ENCODE measurements at regions not wholly inside any gene's neighbourhood (a gene's known extent, or its start where the extent isn't known, plus 50 kb on each side); places are given as distances from the start of the nearest gene placed in this dataset.

DNA sequence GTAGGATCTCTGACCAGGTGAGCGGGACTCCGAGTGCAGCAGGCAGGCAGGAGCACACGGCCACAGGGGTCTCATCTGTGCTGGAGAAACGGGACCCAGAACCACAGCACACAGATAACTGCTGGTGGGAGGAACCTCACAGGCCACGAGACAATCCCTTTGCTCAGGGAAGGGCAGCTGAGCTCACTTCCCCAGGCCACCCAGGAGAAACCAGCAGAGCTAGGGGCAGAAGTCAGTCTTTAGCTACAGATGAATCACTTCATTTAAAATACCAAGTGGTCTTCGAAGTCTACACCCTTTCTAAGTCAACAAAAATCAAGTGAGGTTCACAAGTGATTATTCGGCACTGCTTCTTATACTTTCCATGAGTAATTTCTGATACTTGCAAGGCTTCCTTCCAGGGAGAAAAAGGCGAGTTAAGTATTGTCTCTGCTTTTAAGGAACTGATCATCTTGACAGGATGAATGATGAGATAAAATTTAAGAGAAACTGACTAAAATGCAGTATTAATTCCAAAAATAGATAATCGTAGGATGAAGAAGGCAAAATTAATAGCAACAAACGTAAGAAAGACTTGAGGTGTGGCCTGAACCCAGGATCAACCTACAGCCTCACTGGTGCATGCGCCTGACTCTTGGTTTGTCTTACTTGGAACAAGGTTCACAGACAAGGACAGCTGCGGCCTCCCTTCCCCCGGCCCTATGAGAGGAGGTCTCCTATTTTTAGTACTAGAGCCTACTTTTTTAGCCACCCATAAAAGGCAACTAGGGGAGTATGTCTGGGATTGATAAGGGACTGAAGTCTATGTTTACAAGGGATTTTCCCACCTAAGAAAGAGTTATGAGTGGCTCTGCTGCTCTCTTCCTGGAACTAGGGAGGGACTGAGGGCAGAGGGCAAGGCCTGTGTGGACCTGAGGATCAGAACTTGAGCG, 233.6 kb downstream of the TTLL2 start:
- Histone ChIP-seq H3K79me2 (ENCODE audit: insufficient read depth, low read length) (no peaks in the 10 kb centered on the region), H3K4me1 (ENCODE audit: insufficient read depth, low read length) (peaks cover 56% of the 10 kb centered on the region), H3K4me2 (ENCODE audit: low read depth, low read length) (peak overlapping the region; percentile 83), H3K36me3 (replicated peaks in 1 of 2; ENCODE audit: control insufficient read depth in 1 of 2, insufficient read depth in 2 of 2, low read length in 2 of 2) (no peaks in the 10 kb centered on the region), H4K20me1 (ENCODE audit: insufficient read depth, low read length) (no peaks in the 10 kb centered on the region), H2AFZ (ENCODE audit: low read length) (no peak overlapping the region), H3K9me3 (ENCODE audit: low read length) (no peaks in the 10 kb centered on the region), H3K4me3 (replicated peaks in 1 of 3; ENCODE audit: insufficient read depth in 1 of 3, low read depth in 2 of 3, low read length in 3 of 3) (peak overlapping the region in 1 of 3 experiments; percentile 17; a peak in 1 of 6 replicates), H3K27ac (ENCODE audit: extremely low read length, insufficient read depth, low read length) (peak overlapping the region; percentile 81), H3K27me3 (ENCODE audit: control insufficient read depth in 1 of 2, insufficient read depth in 2 of 2, low read length in 2 of 2) (no peaks in the 10 kb centered on the region), H3K9ac (ENCODE audit: insufficient read depth, low read depth, low read length) (peak overlapping the region; percentile 37; the same call in 1 of the 2 replicates)
- no peak for FAIRE-seq
- CTCF ChIA-PET (ENCODE audit: low intra/inter-chr PET ratio, low total read pairs) = no interaction called here
- POLR2A ChIA-PET = interaction anchor here (1.7 kb wide), 1 partner anchor 44 kb away, joined by 3 read pairs; no protein-coding TSS in a partner anchor
- WGBS (ENCODE audit: low lambda C conversion rate) = 63% methylated on average over 14 of the region's 14 CpGs
- no TSS peak for BruUV-seq (replicated peaks)
- peak; percentile 43 for ATAC-seq
- DNase-seq (ENCODE audit: low spot score) = peak; percentile 54
- in situ Hi-C loops (cut with HindIII; ENCODE audit: extremely low pct_ligation_motif_present, low pct_unique_long_range_greater_than_20kb) = no loop called here
- intact Hi-C loops (cut with micrococcal nuclease; ENCODE audit: unreplicated experiment) = loop anchor here (5.0 kb wide), 1 partner anchor 179 kb away; no protein-coding TSS in a partner anchor
- TF ChIP-seq CAMTA2 (CRISPR knock-in tag; IDR thresholded peaks at IDR 0.05; ENCODE audit: borderline replicate concordance) (no peak), PHF21A (CRISPR knock-in tag; IDR thresholded peaks at IDR 0.05) (peak; percentile 79), SP140L (CRISPR knock-in tag; IDR thresholded peaks at IDR 0.05; ENCODE audit: borderline replicate concordance) (no peak), ZNF737 (CRISPR knock-in tag; IDR thresholded peaks at IDR 0.05; ENCODE audit: borderline replicate concordance) (peak; percentile 95; the same call in 1 of the 2 replicates), ZNF431 (CRISPR knock-in tag; IDR thresholded peaks at IDR 0.05; ENCODE audit: borderline replicate concordance, low read depth) (peak; percentile 79; the same call in 1 of the 2 replicates), BORCS8-MEF2B (CRISPR knock-in tag; IDR thresholded peaks at IDR 0.05) (0 out of 2 replicates have a peak, but pooled peaks have one; percentile 2), PHB2 (IDR thresholded peaks at IDR 0.05; ENCODE audit: partially characterized antibody) (no peak), MZF1 (CRISPR knock-in tag; IDR thresholded peaks at IDR 0.05; ENCODE audit: borderline replicate concordance) (peak; percentile 33; the same call in 1 of the 2 replicates), EED (CRISPR knock-in tag; IDR thresholded peaks at IDR 0.05) (0 out of 2 replicates have a peak, but pooled peaks have one; percentile 2), ZNF556 (CRISPR knock-in tag; IDR thresholded peaks at IDR 0.05; ENCODE audit: borderline replicate concordance) (peak; percentile 25; the same call in 1 of the 2 replicates), XRCC5 (optimal IDR thresholded peaks at IDR 0.05; ENCODE audit: low read length) (no peak), GTF3A (CRISPR knock-in tag; conservative IDR thresholded peaks at IDR 0.05) (no peak), ZNF878 (CRISPR knock-in tag; IDR thresholded peaks at IDR 0.05) (peak; percentile 78), ZNF546 (CRISPR knock-in tag; conservative IDR thresholded peaks at IDR 0.05) (no peak), ZSCAN31 (CRISPR knock-in tag; IDR thresholded peaks at IDR 0.05; ENCODE audit: low read depth) (0 out of 2 replicates have a peak, but pooled peaks have one; percentile 54), SAP130 (CRISPR knock-in tag; IDR thresholded peaks at IDR 0.05; ENCODE audit: low read depth) (peak; percentile 72), ZNF367 (CRISPR knock-in tag; IDR thresholded peaks at IDR 0.05; ENCODE audit: borderline replicate concordance) (no peak), ZNF749 (CRISPR knock-in tag; IDR thresholded peaks at IDR 0.05; ENCODE audit: borderline replicate concordance) (no peak), KAT8 (CRISPR knock-in tag; IDR thresholded peaks at IDR 0.05) (0 out of 2 replicates have a peak, but pooled peaks have one; percentile 27)
- TF ChIP-seq, protein P1, sequence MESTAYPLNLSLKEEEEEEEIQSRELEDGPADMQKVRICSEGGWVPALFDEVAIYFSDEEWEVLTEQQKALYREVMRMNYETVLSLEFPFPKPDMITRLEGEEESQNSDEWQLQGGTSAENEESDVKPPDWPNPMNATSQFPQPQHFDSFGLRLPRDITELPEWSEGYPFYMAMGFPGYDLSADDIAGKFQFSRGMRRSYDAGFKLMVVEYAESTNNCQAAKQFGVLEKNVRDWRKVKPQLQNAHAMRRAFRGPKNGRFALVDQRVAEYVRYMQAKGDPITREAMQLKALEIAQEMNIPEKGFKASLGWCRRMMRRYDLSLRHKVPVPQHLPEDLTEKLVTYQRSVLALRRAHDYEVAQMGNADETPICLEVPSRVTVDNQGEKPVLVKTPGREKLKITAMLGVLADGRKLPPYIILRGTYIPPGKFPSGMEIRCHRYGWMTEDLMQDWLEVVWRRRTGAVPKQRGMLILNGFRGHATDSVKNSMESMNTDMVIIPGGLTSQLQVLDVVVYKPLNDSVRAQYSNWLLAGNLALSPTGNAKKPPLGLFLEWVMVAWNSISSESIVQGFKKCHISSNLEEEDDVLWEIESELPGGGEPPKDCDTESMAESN (CRISPR knock-in tag; conservative IDR thresholded peaks at IDR 0.05) = peak; percentile 67
- TF ChIP-seq, protein P2, sequence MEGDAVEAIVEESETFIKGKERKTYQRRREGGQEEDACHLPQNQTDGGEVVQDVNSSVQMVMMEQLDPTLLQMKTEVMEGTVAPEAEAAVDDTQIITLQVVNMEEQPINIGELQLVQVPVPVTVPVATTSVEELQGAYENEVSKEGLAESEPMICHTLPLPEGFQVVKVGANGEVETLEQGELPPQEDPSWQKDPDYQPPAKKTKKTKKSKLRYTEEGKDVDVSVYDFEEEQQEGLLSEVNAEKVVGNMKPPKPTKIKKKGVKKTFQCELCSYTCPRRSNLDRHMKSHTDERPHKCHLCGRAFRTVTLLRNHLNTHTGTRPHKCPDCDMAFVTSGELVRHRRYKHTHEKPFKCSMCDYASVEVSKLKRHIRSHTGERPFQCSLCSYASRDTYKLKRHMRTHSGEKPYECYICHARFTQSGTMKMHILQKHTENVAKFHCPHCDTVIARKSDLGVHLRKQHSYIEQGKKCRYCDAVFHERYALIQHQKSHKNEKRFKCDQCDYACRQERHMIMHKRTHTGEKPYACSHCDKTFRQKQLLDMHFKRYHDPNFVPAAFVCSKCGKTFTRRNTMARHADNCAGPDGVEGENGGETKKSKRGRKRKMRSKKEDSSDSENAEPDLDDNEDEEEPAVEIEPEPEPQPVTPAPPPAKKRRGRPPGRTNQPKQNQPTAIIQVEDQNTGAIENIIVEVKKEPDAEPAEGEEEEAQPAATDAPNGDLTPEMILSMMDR (CRISPR knock-in tag; IDR thresholded peaks at IDR 0.05) = no peak
